ENCODE measurements at regions not wholly inside any gene's neighbourhood (a gene's known extent, or its start where the extent isn't known, plus 50 kb on each side); places are given as distances from the start of the nearest gene placed in this dataset.

DNA sequence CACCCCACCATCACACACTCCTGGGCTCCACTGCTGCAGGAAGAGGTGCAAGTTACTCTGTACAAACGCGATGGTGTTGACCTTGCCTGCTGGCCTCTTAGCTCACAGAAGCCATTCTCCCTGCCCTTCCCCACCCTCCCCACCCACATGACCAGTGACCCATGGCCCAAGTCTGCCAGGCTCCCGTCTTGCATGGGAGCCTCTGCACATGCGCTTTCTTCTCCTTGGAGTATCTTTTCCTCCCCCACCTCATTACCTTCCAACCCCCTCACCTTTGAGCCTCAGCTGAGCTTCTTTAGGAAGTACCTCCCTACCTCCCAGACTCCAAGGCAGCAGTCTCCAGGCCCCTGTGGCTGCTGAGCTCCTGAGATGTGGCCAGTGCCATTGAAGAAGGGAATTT, 337.7 kb upstream of the ZNF32 start:
- Histone ChIP-seq H2BK20ac (ENCODE audit: low read length) (no peak overlapping the region), H3K4me3 (ENCODE audit: extremely low read depth in 1 of 4, insufficient read depth in 2 of 4, low read depth in 3 of 4, low read length in 4 of 4) (no peak overlapping the region), H3K36me3 (ENCODE audit: control insufficient read depth in 2 of 4, insufficient read depth in 4 of 4, low read length in 3 of 4) (no peaks in the 10 kb centered on the region), H3K27ac (ENCODE audit: low read depth, low read length) (no peak overlapping the region), H2BK5ac (ENCODE audit: low read depth, low read length) (no peak overlapping the region), H2BK15ac (ENCODE audit: low read length) (no peak overlapping the region), H3K4ac (replicated peaks; ENCODE audit: insufficient read length, low read depth, low read length) (no peak overlapping the region), H3K79me1 (ENCODE audit: low read depth, low read length) (no peaks in the 10 kb centered on the region), H4K5ac (ENCODE audit: insufficient read length, low read depth, low read length) (no peak overlapping the region), H2AK5ac (ENCODE audit: low read depth, low read length) (no peak overlapping the region), H2BK12ac (ENCODE audit: low read depth, low read length) (no peak overlapping the region), H4K20me1 (replicated peaks in 1 of 2; ENCODE audit: control insufficient read depth in 1 of 2, insufficient read depth in 2 of 2, low read length in 2 of 2) (no peaks in the 10 kb centered on the region), H3K18ac (ENCODE audit: extremely low read depth, low read length) (no peak overlapping the region), H3K4me2 (ENCODE audit: insufficient read depth in 1 of 2, low read depth in 2 of 2, low read length in 2 of 2) (no peak overlapping the region), H3K23ac (ENCODE audit: insufficient read length) (no peak overlapping the region), H4K8ac (ENCODE audit: extremely low read depth, insufficient read depth, low read length) (no peak overlapping the region), H4K91ac (replicated peaks; ENCODE audit: insufficient read length, low read length) (no peak overlapping the region), H3K79me2 (ENCODE audit: control insufficient read depth in 1 of 2, insufficient read depth in 2 of 2, low read length in 2 of 2) (no peaks in the 10 kb centered on the region), H3K56ac (replicated peaks; ENCODE audit: insufficient read length, low read depth, low read length) (no peak overlapping the region), H2BK120ac (replicated peaks; ENCODE audit: low read depth, low read length) (no peak overlapping the region), H2AFZ (ENCODE audit: low read length) (no peak overlapping the region), H3K9me3 (ENCODE audit: insufficient read depth in 2 of 2, low read depth in 1 of 2, low read length in 1 of 2) (peaks cover 0 to 4% of the 10 kb centered on the region in 2 experiments; a peak in 2 of 4 replicates), H3K14ac (ENCODE audit: insufficient read length) (no peak overlapping the region), H3K4me1 (replicated peaks in 1 of 4; ENCODE audit: control insufficient read depth in 3 of 4, insufficient read depth in 4 of 4, low read length in 3 of 4) (no peaks in the 10 kb centered on the region), H3K23me2 (ENCODE audit: low read depth, low read length) (no peaks in the 10 kb centered on the region), H3K27me3 (replicated peaks in 1 of 4; ENCODE audit: control insufficient read depth in 3 of 4, extremely low read depth in 1 of 4, insufficient read depth in 3 of 4, low read length in 3 of 4) (no peaks in the 10 kb centered on the region; a peak in 1 of 7 replicates), H3K9ac (replicated peaks in 1 of 4; ENCODE audit: extremely low read depth in 1 of 4, low read depth in 3 of 4, low read length in 3 of 4) (no peak overlapping the region)
- no peak for FAIRE-seq
- ChIA-PET POLR2A (ENCODE audit: partially characterized antibody) (no interaction called here), CTCF (ENCODE audit: partially characterized antibody) (no interaction called here)
- WGBS, 2 experiments (ENCODE audit: extremely low coverage in 1 of 2, insufficient coverage in 1 of 2, insufficient read length in 1 of 2, insufficient replicate concordance in 2 of 2, low coverage in 1 of 2, low lambda C conversion rate in 2 of 2, missing lambda C conversion rate in 1 of 2), result 91% methylated on average over 2 of the region's 4 CpGs; no CpG with 5 or more reads in 1 of the 2 experiments
- TF ChIP-seq SIRT6 (IDR thresholded peaks at IDR 0.05; ENCODE audit: low read length) (no peak), HDAC6 (IDR thresholded peaks at IDR 0.05; ENCODE audit: low read depth, low read length) (no peak), TCF12 (IDR thresholded peaks at IDR 0.05; ENCODE audit: low read depth, low read length) (no peak)
- DNase-seq (ENCODE audit: low read depth in 1 of 2, low spot score in 2 of 2), result no peak

All from H1 (cell line).